ENCODE measurements at regions not wholly inside any gene's neighbourhood (a gene's known extent, or its start where the extent isn't known, plus 50 kb on each side); places are given as distances from the start of the nearest gene placed in this dataset.

DNA sequence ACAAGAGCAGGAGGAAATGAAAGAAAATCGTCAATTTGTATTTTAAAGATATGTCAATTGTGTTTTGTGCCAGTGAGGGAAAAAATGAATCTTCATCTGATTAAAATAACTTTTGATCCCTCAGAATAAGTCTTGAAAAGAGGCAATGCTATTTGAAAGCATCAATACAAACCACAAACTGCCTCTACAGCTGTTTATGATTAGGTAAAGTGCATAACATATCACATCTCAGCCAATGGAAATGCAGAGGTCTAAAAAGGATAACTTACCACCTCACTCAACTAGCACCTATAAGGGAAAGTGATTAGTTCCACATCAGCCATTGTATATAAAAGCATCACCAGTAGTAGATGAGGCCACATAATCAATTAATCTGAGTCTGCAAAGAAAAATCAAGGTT, 492.2 kb upstream of the CDH2 start:
- TF ChIP-seq, protein P1, sequence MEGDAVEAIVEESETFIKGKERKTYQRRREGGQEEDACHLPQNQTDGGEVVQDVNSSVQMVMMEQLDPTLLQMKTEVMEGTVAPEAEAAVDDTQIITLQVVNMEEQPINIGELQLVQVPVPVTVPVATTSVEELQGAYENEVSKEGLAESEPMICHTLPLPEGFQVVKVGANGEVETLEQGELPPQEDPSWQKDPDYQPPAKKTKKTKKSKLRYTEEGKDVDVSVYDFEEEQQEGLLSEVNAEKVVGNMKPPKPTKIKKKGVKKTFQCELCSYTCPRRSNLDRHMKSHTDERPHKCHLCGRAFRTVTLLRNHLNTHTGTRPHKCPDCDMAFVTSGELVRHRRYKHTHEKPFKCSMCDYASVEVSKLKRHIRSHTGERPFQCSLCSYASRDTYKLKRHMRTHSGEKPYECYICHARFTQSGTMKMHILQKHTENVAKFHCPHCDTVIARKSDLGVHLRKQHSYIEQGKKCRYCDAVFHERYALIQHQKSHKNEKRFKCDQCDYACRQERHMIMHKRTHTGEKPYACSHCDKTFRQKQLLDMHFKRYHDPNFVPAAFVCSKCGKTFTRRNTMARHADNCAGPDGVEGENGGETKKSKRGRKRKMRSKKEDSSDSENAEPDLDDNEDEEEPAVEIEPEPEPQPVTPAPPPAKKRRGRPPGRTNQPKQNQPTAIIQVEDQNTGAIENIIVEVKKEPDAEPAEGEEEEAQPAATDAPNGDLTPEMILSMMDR (optimal IDR thresholded peaks at IDR 0.05 in 1 of 3, IDR thresholded peaks at IDR 0.05 in 1 of 3, conservative IDR thresholded peaks at IDR 0.05 in 1 of 3; ENCODE audit: extremely low read depth in 1 of 3, insufficient read depth in 2 of 3, low read length in 3 of 3): no peak
- no peak for TF ChIP-seq EZH2 (IDR thresholded peaks at IDR 0.05; ENCODE audit: low read length)

Measured in keratinocyte (primary cell).